Astrocyte of the spinal cord (primary cell): ENCODE measurements at regions not wholly inside any gene's neighbourhood (a gene's known extent, or its start where the extent isn't known, plus 50 kb on each side); places are given as distances from the start of the nearest gene placed in this dataset.

Experiments used
- DNase-seq: peaks from one replicate; pipeline ENCODE4 v3.0.0; 2011; ENCODE audit warnings: low read depth, low spot score
- H3K4me3 ChIP-seq: 2 replicates; pipeline ENCODE4 v1.5.1; 2011; ENCODE audit warnings: low read depth, mild to moderate bottlenecking, low read length, moderate library complexity
- in situ Hi-C: cut with HindIII; loops from 2 replicates; pipeline ENCODE4 v1.10.0; 2017; ENCODE audit warnings: low sequenced_read_pairs
- TF ChIP-seq, protein P1 (sequence below): IDR thresholded peaks from 2 replicates; pipeline ENCODE4 v1.5.1; 2012; ENCODE audit warnings: low read depth, mild to moderate bottlenecking, low read length, inconsistent platforms

DNA sequence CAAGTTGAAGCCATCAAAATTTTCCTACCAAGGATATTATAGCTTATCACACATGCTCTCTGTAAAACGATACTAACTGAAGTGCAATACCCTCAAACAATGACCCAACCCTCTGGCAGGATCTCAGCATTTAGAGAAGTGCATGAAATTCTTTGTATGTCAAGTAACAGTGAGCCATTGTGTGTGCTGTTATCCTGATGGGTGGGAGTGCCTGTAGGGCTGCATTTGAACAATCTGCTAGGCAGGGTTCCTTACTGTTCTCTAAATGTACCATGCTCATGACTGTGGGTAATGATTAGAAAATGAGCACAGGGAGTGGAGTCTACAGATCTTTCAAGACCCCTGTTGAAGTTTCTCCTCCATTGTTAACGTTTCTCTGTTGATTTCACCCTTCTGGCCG lies 398.1 kb downstream of the NSUN3 start:
- no peak for DNase-seq
- in situ Hi-C loops, result no loop called here
- H3K4me3 ChIP-seq, result no peak overlapping the region
- TF ChIP-seq, protein P1, sequence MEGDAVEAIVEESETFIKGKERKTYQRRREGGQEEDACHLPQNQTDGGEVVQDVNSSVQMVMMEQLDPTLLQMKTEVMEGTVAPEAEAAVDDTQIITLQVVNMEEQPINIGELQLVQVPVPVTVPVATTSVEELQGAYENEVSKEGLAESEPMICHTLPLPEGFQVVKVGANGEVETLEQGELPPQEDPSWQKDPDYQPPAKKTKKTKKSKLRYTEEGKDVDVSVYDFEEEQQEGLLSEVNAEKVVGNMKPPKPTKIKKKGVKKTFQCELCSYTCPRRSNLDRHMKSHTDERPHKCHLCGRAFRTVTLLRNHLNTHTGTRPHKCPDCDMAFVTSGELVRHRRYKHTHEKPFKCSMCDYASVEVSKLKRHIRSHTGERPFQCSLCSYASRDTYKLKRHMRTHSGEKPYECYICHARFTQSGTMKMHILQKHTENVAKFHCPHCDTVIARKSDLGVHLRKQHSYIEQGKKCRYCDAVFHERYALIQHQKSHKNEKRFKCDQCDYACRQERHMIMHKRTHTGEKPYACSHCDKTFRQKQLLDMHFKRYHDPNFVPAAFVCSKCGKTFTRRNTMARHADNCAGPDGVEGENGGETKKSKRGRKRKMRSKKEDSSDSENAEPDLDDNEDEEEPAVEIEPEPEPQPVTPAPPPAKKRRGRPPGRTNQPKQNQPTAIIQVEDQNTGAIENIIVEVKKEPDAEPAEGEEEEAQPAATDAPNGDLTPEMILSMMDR, result no peak

DNA sequence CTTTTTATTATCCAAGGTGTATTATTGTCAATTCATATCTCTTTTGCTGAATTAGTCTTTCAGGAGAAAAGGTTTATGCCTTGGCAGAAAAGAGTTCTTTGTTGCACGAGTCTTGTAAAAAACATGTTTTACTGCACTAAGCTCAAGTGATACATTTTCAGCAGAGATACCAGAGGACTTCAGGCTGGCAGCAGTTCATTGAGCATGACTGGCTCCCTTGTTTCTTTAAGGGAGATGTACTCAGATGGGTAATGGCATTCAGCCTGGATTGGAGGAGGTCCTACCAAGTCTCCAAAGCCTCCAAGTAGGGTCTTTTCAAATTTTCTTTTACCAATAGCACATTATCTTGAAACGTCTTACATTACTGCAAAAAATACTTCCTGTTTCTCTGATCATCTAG lies 400.1 kb downstream of the NSUN3 start:
- no peak for DNase-seq
- TF ChIP-seq, protein P1, result no peak
- no peak overlapping the region for H3K4me3 ChIP-seq
- in situ Hi-C loops, result no loop called here

DNA sequence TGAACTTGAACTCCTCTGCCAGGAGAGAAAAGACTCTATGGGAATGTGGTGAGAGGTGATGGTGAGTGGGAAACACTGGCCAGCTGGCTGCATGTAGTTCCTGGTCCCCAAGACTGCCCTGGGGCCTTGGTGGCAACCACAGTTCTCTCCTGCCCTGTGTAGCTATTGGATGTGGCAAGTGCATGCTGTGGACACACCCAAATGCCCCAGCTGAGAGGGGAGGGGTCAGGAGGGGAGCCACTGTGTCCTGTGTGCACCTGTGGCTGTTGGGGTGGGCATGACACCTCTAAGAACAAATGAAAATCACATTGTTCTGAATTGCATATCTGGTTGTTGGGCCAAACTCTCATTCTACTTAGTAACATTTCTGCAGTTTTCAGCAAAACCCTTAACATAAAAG lies 409.6 kb downstream of the NSUN3 start:
- in situ Hi-C loops, result no loop called here
- no peak overlapping the region for H3K4me3 ChIP-seq
- DNase-seq, result no peak
- TF ChIP-seq, protein P1, result no peak

DNA sequence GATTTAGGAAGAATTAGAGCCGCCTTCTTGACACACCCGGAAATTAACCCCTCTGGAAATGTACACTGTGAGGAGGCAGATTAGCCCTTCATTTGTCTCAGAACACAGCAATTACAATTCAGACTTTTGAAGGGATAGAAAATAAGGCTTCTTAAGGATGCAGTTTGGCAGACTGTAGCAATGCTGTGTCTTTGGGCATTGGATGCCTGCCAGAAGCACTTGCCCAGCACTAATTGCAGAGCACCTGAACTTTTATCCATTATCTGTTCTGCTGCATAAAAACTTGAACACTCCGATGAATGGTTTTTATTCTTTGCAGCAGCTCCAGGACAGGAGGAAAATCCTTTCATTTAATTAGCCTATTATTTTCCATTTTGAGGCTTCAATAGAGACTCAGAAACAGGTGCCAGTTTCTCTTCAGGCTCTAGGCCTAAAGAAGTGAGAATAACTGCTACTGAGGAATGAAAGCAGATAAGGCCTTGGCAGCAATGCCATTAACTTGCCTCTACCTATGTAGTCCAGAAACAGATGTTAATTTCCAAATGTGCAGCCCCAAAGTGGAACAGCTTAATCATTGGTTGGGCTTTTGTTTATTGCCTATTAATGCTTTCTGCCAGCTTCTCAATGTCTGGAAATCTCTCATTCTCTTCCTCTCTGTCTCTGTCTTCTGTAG lies 418.5 kb downstream of the NSUN3 start:
- TF ChIP-seq, protein P1, result no peak
- in situ Hi-C loops, result no loop called here
- no peak overlapping the region for H3K4me3 ChIP-seq
- DNase-seq, result no peak

DNA sequence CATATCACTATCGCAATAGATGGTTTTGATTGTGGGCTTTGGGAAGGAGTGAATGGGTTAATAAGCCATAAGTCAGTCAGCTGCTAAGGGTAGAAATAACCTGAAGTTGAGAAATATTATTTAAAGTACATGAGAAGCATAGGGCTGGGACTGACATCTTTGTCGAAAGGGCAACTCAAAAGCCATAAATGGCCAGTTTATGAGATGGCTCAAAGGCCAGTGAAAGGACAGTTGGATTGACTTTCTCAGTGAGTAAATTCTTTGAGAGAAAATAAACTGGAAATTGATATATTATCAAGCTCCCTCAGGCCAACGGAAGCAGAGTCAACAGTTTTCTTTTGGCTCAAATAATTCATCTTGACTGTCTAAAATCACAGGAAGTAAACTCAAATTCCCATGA lies 419.8 kb downstream of the NSUN3 start:
- in situ Hi-C loops, result no loop called here
- no peak for DNase-seq
- no peak overlapping the region for H3K4me3 ChIP-seq
- TF ChIP-seq, protein P1, result no peak

DNA sequence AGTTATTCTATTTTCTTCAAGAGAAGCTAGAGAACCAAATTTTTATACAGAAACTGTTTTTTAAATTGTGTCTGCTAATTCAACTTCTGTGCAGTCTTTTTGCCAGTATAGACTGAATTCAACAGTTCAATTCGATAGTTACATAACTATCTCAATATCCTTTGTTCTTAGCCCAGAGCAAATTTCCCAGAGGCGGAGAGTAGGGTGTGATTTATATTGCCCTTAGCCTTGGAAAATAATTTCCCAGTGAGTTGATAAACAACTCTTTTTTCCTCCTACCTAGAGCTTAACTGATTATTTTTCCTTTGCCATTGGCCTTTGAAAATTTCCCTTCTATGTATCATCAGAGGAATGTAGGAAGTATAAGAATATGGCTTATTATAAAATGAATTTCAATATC lies 420.5 kb downstream of the NSUN3 start:
- in situ Hi-C loops, result no loop called here
- TF ChIP-seq, protein P1, result no peak
- H3K4me3 ChIP-seq, result no peak overlapping the region
- DNase-seq, result no peak
